DND-41 (cell line): ENCODE measurements at regions not wholly inside any gene's neighbourhood (a gene's known extent, or its start where the extent isn't known, plus 50 kb on each side); places are given as distances from the start of the nearest gene placed in this dataset.

Experiments used
- ATAC-seq: fragments of 200-7000 bp; cut with Tn5 transposase; 3 replicates; pipeline ENCODE4 v1.9.1; 2021; ENCODE audit warnings: low read depth; ENCODE audit not compliant: insufficient read depth
- DNase-seq: peaks from one replicate; pipeline ENCODE4 v3.0.0-alpha.2; 2020
- H2AFZ ChIP-seq: 2 replicates; pipeline ENCODE4 v1.6.0; 2012; ENCODE audit warnings: low read depth, low read length
- H3K27ac ChIP-seq: 2 replicates; pipeline ENCODE4 v1.5.1; 2012; ENCODE audit warnings: low read length, inconsistent platforms
- H3K27me3 ChIP-seq: fragments of 200-600 bp; sonication (generic); 2 replicates; pipeline ENCODE4 v1.6.0; 2012; ENCODE audit warnings: low read length, mild to moderate bottlenecking, inconsistent platforms; ENCODE audit not compliant: insufficient read depth, poor library complexity
- H3K36me3 ChIP-seq: 2 replicates; pipeline ENCODE4 v1.5.1; 2012; ENCODE audit warnings: low read length, inconsistent platforms; ENCODE audit not compliant: insufficient read depth
- H3K4me1 ChIP-seq: 2 replicates; pipeline ENCODE4 v1.5.1; 2012; ENCODE audit warnings: mild to moderate bottlenecking, low read length; ENCODE audit not compliant: insufficient read depth
- H3K4me2 ChIP-seq: 2 replicates; pipeline ENCODE4 v1.6.0; 2012; ENCODE audit warnings: mild to moderate bottlenecking, moderate library complexity, low read length, inconsistent platforms; ENCODE audit not compliant: insufficient read depth
- H3K4me3 ChIP-seq, 2 experiments: fragments of 200-600 bp in 1 of 2; shearing (Covaris generic) in 1 of 2; 2 replicates each; pipeline ENCODE4 v1.5.1; 2012 to 2016; ENCODE audit warnings: inconsistent platforms in 2 of 2, low read length in 2 of 2, mild to moderate bottlenecking in 2 of 2, low read depth in 1 of 2, moderate library complexity in 1 of 2
- H3K79me2 ChIP-seq: 2 replicates; pipeline ENCODE4 v1.6.0; 2012; ENCODE audit warnings: low read length, inconsistent platforms; ENCODE audit not compliant: insufficient read depth
- H3K9ac ChIP-seq: 2 replicates; pipeline ENCODE4 v1.6.0; 2012; ENCODE audit warnings: low read depth, mild to moderate bottlenecking, inconsistent platforms, low read length, moderate library complexity
- H3K9me3 ChIP-seq: 2 replicates; pipeline ENCODE4 v1.5.1; 2012; ENCODE audit warnings: low read length, moderate library complexity, mild to moderate bottlenecking, inconsistent platforms; ENCODE audit not compliant: insufficient read depth, severe bottlenecking
- H4K20me1 ChIP-seq: 2 replicates; pipeline ENCODE4 v1.6.0; 2012; ENCODE audit warnings: low read length; ENCODE audit not compliant: insufficient read depth
- EZH2 ChIP-seq: IDR thresholded peaks from 3 replicates; pipeline ENCODE4 v1.6.1; 2012; ENCODE audit warnings: borderline replicate concordance, low read depth, mild to moderate bottlenecking, moderate library complexity, low read length, inconsistent platforms; ENCODE audit not compliant: severe bottlenecking
- TF ChIP-seq, protein P1 (sequence below): IDR thresholded peaks from 2 replicates; pipeline ENCODE4 v1.5.1; 2012; ENCODE audit warnings: borderline replicate concordance, low read length, moderate library complexity, mild to moderate bottlenecking; ENCODE audit not compliant: poor library complexity, severe bottlenecking; ENCODE audit errors: extremely low read depth

DNA sequence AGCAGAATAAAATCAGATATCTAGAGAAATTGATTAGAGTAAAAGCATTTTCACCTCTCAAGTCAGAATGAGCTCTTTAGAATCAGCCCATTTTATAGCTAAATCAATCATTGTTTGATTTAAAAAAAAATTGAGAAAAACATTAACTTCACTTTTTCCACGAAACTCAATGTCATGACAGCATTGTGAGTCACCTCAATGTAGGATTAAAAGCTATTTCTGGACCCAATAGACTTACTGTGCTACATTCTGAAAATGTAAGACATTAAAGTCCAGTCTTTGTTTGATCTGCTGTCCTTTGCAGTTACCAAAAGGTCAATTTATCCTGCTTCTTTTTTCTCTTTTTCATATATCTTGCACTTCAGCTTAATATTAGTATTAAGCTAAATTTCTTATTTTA lies 519.4 kb upstream of the ZNF337 start:
- Histone ChIP-seq H3K79me2 (no peaks in the 10 kb centered on the region), H3K9ac (no peak overlapping the region)
- ATAC-seq: no peak

DNA sequence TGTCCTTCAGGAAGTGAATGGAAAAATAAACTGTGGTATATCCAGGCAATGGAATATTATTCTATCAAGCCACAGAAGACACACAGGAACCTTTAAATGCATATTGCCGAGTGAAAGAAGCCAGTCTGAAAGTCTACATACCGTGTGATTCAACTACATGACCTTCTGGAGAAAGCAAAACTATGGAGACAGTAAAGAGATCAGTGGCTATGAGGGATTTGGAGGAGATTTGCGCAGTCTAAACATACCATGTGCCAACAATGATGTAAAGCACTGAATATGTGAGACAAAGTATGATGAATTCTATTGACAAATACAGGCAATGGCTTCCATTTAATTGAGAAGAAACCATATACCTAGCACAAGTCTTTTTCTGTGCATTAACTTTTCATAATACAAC lies 518.3 kb upstream of the ZNF337 start:
- no peak overlapping the region for H2AFZ ChIP-seq
- H3K9me3 ChIP-seq: no peaks in the 10 kb centered on the region
- no peaks in the 10 kb centered on the region for H3K27me3 ChIP-seq
- H3K4me1 ChIP-seq: no peaks in the 10 kb centered on the region
- TF ChIP-seq EZH2: no peak
- TF ChIP-seq, protein P1, sequence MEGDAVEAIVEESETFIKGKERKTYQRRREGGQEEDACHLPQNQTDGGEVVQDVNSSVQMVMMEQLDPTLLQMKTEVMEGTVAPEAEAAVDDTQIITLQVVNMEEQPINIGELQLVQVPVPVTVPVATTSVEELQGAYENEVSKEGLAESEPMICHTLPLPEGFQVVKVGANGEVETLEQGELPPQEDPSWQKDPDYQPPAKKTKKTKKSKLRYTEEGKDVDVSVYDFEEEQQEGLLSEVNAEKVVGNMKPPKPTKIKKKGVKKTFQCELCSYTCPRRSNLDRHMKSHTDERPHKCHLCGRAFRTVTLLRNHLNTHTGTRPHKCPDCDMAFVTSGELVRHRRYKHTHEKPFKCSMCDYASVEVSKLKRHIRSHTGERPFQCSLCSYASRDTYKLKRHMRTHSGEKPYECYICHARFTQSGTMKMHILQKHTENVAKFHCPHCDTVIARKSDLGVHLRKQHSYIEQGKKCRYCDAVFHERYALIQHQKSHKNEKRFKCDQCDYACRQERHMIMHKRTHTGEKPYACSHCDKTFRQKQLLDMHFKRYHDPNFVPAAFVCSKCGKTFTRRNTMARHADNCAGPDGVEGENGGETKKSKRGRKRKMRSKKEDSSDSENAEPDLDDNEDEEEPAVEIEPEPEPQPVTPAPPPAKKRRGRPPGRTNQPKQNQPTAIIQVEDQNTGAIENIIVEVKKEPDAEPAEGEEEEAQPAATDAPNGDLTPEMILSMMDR: no peak
- no peak for ATAC-seq
- H4K20me1 ChIP-seq: no peaks in the 10 kb centered on the region
- no peaks in the 10 kb centered on the region for H3K36me3 ChIP-seq
- no peak overlapping the region for H3K4me2 ChIP-seq
- H3K9ac ChIP-seq: no peak overlapping the region
- DNase-seq: no peak
- no peaks in the 10 kb centered on the region for H3K79me2 ChIP-seq
- H3K4me3 ChIP-seq: no peak overlapping the region
- no peak overlapping the region for H3K27ac ChIP-seq

More for the DNA sequence above, 519.4 kb upstream of the ZNF337 start:
- TF ChIP-seq EZH2: no peak
- TF ChIP-seq, protein P1: no peak
- Histone ChIP-seq H4K20me1 (no peaks in the 10 kb centered on the region), H3K4me1 (no peaks in the 10 kb centered on the region), H3K27me3 (no peaks in the 10 kb centered on the region), H3K4me3 (no peak overlapping the region), H3K4me2 (no peak overlapping the region), H3K27ac (no peak overlapping the region), H3K36me3 (no peaks in the 10 kb centered on the region), H2AFZ (no peak overlapping the region), H3K9me3 (no peaks in the 10 kb centered on the region)
- DNase-seq: no peak

DNA sequence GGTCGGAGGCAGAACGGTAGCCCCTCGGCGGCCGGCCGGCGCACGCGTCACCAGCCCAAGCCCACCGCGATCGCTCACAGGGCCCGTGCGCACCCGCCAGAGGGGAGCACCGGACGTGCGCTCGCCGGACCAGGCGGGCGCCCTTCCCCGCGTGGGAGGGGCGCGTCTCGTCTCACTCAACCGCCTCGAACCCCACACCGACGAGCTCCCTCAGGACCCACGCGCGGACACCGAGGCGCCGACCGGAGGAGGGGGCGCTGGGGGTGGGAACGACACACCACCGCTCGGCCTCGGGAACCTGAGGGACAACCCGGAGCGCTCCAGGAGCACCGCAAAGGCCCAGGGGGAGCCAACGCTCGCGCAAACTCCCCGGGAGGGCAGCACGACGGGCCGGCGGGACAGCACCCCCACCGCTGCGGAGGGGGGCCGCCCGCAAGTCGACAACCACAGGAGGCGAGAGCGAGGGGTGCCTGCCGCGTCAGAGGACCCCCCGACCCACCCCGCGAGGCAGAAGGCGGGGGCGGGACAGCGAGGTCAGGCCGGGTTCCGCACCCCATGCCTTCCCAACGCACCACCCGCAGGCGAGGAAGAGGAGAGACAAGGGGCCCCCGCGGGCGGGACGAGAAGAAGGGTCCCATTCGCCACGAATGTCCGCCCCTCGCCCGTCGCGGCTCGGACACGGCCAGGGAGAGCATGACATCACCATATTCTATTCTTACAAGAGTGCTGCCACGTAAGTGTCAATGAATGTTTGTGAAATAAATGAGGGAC lies 512.7 kb upstream of the ZNF337 start:
- ATAC-seq (no peak), DNase-seq (no peak)
- H3K4me2 ChIP-seq: no peak overlapping the region
- no peak overlapping the region for H3K4me3 ChIP-seq
- no peak overlapping the region for H2AFZ ChIP-seq
- no peaks in the 10 kb centered on the region for H3K27me3 ChIP-seq
- no peaks in the 10 kb centered on the region for H3K79me2 ChIP-seq
- TF ChIP-seq, protein P1: no peak
- TF ChIP-seq EZH2: no peak
- peaks cover 15% of the 10 kb centered on the region for H3K9me3 ChIP-seq
- no peaks in the 10 kb centered on the region for H3K4me1 ChIP-seq
- H3K36me3 ChIP-seq: no peaks in the 10 kb centered on the region
- no peaks in the 10 kb centered on the region for H4K20me1 ChIP-seq
- no peak overlapping the region for H3K27ac ChIP-seq
- H3K9ac ChIP-seq: no peak overlapping the region
